Ishikawa (cell line): ENCODE measurements at regions not wholly inside any gene's neighbourhood (a gene's known extent, or its start where the extent isn't known, plus 50 kb on each side); places are given as distances from the start of the nearest gene placed in this dataset.

Experiments
- CEBPB ChIP-seq: IDR thresholded peaks from 2 replicates; pipeline ENCODE4 v1.6.1; 2012
- EGR1 ChIP-seq: IDR thresholded peaks from 2 replicates; pipeline ENCODE4 v1.6.1; 2012
- RAD21 ChIP-seq: IDR thresholded peaks from 2 replicates; pipeline ENCODE4 v1.6.1; 2012; ENCODE audit warnings: low read depth
- REST ChIP-seq: IDR thresholded peaks from 2 replicates; pipeline ENCODE4 v1.6.1; 2012; ENCODE audit warnings: low read depth, mild to moderate bottlenecking
- TEAD4 ChIP-seq: IDR thresholded peaks from 2 replicates; pipeline ENCODE4 v1.6.1; 2012

DNA sequence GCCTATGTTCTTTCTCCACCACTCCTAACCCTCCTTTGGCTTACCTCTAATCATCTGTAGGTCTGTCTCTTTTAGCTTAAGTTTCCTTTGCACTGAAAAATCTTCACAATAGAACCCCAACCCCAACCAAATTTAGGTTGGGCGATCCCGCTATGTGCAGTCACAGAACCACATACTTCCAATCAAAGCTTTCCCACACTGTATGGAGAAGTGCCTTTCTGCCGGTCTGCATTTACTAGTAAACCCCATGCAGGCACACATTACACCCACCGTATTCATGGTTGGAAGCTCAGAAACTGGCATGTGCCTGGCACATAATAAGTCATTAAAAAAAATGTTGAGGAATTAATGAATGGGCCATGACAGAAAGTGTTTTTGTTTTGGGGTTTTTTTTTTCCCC, 158.4 kb downstream of the KLF12 start:
- TF ChIP-seq CEBPB (no peak), EGR1 (no peak), REST (no peak), RAD21 (no peak), TEAD4 (no peak)
